ENCODE measurements at regions not wholly inside any gene's neighbourhood (a gene's known extent, or its start where the extent isn't known, plus 50 kb on each side); places are given as distances from the start of the nearest gene placed in this dataset.

- TF ChIP-seq CTCF (conservative IDR thresholded peaks at IDR 0.05 in 1 of 2, IDR thresholded peaks at IDR 0.05 in 1 of 2; ENCODE audit: low read depth in 1 of 2, low read length in 2 of 2) = no peak
- no peak for TF ChIP-seq EZH2 (IDR thresholded peaks at IDR 0.05; ENCODE audit: low read length, missing control alignments)
These were observed 50.7 kb upstream of the SVIL start for GRCh38 chr10:29685506-29685905.

All from fibroblast of lung (primary cell).